HepG2 (cell line): ENCODE measurements at regions not wholly inside any gene's neighbourhood (a gene's known extent, or its start where the extent isn't known, plus 50 kb on each side); places are given as distances from the start of the nearest gene placed in this dataset.

ENCODE experiments used
- ATAC-seq: fragments of 200-7000 bp; cut with Tn5 transposase; 3 replicates; pipeline ENCODE4 v1.9.1; 2020; ENCODE audit warnings: mild to moderate bottlenecking, moderate library complexity
- BruUV-seq: library from RNA; stranded (reverse); fragments of 400-500 nt; replicated peaks from 2 replicates; lab custom pipeline; 2021; lab: Mats Ljungman, UMichigan
- CTCF ChIA-PET: fragments of 300-600 bp; formaldehyde crosslinking; extraction: SDS; loops from one replicate; lab custom pipeline; 2021; ENCODE audit warnings: low total read pairs, inconsistent platforms, low intra/inter-chr PET ratio; lab: Yijun Ruan, JAX
- POLR2A ChIA-PET: fragments of 350-600 bp; sonication (Branson Sonifier 250); formaldehyde crosslinking; loops from one replicate; lab custom pipeline; 2020; ENCODE audit warnings: antibody characterized with exemption, inconsistent platforms; lab: Yijun Ruan, JAX
- DNase-seq: peaks from one replicate; pipeline ENCODE4 v3.0.0-alpha.2; 2015; ENCODE audit warnings: low spot score
- FAIRE-seq: peaks from 3 replicates; lab custom pipeline; 2011; peaks lifted over from hg19 to GRCh38; lab: Jason Lieb, UNC
- H2AFZ ChIP-seq: one replicate; pipeline ENCODE4 v1.6.1; 2011; ENCODE audit warnings: low read length, inconsistent platforms
- H3K27ac ChIP-seq: fragments of 300-600 bp; 3 replicates; pipeline ENCODE4 v1.8.0; 2011; ENCODE audit warnings: mixed run types, mild to moderate bottlenecking, mixed read lengths, low read length, inconsistent platforms; ENCODE audit not compliant: insufficient read depth; ENCODE audit errors: extremely low read length
- H3K27me3 ChIP-seq, 2 experiments: fragments of 200-600 bp in 1 of 2; 2 replicates in 1 of 2; 3 replicates in 1 of 2; pipeline versions ENCODE4 v1.6.0 to v1.8.0; 2011; ENCODE audit warnings: low read length in 2 of 2, mild to moderate bottlenecking in 2 of 2, moderate library complexity in 2 of 2, inconsistent platforms in 1 of 2; ENCODE audit not compliant: insufficient read depth in 2 of 2, control insufficient read depth in 1 of 2
- H3K36me3 ChIP-seq, 2 experiments: fragments of 200-600 bp in 1 of 2; replicated peaks in 1 of 2; 2 replicates in 1 of 2; 3 replicates in 1 of 2; pipeline versions ENCODE4 v1.5.1 to v1.8.0; 2011; ENCODE audit warnings: low read length in 2 of 2, inconsistent platforms in 1 of 2; ENCODE audit not compliant: insufficient read depth in 2 of 2, control insufficient read depth in 1 of 2
- H3K4me1 ChIP-seq: 2 replicates; pipeline ENCODE4 v1.5.1; 2012; ENCODE audit warnings: low read length, inconsistent platforms; ENCODE audit not compliant: insufficient read depth
- H3K4me2 ChIP-seq: 2 replicates; pipeline ENCODE4 v1.6.0; 2011; ENCODE audit warnings: low read depth, low read length, inconsistent platforms
- H3K4me3 ChIP-seq, 3 experiments: fragments of 200-600 bp in 1 of 3; sonication (generic), shearing (Covaris generic) in 1 of 3; replicated peaks in 1 of 3; 2 replicates each; pipeline ENCODE4 v1.5.1; 2011 to 2016; ENCODE audit warnings: low read length in 3 of 3, inconsistent platforms in 2 of 3, low read depth in 2 of 3, mild to moderate bottlenecking in 2 of 3, control low read depth in 1 of 3, mixed read lengths in 1 of 3; ENCODE audit not compliant: insufficient read depth in 1 of 3
- H3K79me2 ChIP-seq: one replicate; pipeline ENCODE4 v1.6.1; 2011; ENCODE audit warnings: low read length, inconsistent platforms; ENCODE audit not compliant: insufficient read depth
- H3K9ac ChIP-seq: 2 replicates; pipeline ENCODE4 v1.6.0; 2011; ENCODE audit warnings: mild to moderate bottlenecking, low read depth, low read length, inconsistent platforms; ENCODE audit not compliant: insufficient read depth
- H3K9me3 ChIP-seq: 2 replicates; pipeline ENCODE4 v1.5.1; 2012; ENCODE audit warnings: mild to moderate bottlenecking, low read length
- H4K20me1 ChIP-seq: 2 replicates; pipeline ENCODE4 v1.6.0; 2011; ENCODE audit warnings: inconsistent platforms, mild to moderate bottlenecking, low read length, moderate library complexity; ENCODE audit not compliant: insufficient read depth
- AHR ChIP-seq: IDR thresholded peaks from 2 replicates; pipeline ENCODE4 v1.6.1; 2018; ENCODE audit warnings: missing genetic modification reagents, missing compliant biosample characterization
- ARNTL ChIP-seq: sonication (generic); formaldehyde crosslinking; IDR thresholded peaks from 2 replicates; pipeline ENCODE4 v1.4.0; 2020; ENCODE audit warnings: mild to moderate bottlenecking, missing genetic modification reagents
- BRD4 ChIP-seq: sonication (generic); formaldehyde crosslinking; IDR thresholded peaks from 2 replicates; pipeline ENCODE4 v1.4.0; 2020; ENCODE audit warnings: missing genetic modification reagents
- ELF1 ChIP-seq: sonication (generic); formaldehyde crosslinking; IDR thresholded peaks from 2 replicates; pipeline ENCODE4 v1.4.0; 2020; ENCODE audit warnings: missing genetic modification reagents
- HNRNPUL1 ChIP-seq: fragments of 200-400 bp; formaldehyde crosslinking; IDR thresholded peaks from 2 replicates; pipeline ENCODE4 v1.6.1; 2017; ENCODE audit warnings: low read depth, mild to moderate bottlenecking, low read length, moderate library complexity
- JARID2 ChIP-seq: sonication (generic); formaldehyde crosslinking; IDR thresholded peaks from 2 replicates; pipeline ENCODE4 v1.8.1; 2023; ENCODE audit warnings: missing genetic modification reagents, inconsistent platforms; ENCODE audit not compliant: insufficient replicate concordance
- KMT2B ChIP-seq: IDR thresholded peaks from 2 replicates; pipeline ENCODE4 v1.6.1; 2016; ENCODE audit warnings: missing genetic modification reagents, missing compliant biosample characterization
- MYC ChIP-seq: sonication (generic); formaldehyde crosslinking; IDR thresholded peaks from 2 replicates; pipeline ENCODE4 v1.9.0; 2021; ENCODE audit warnings: missing genetic modification reagents, borderline replicate concordance
- NFATC3 ChIP-seq: sonication (generic); formaldehyde crosslinking; IDR thresholded peaks from 2 replicates; pipeline ENCODE4 v1.5.1; 2020; ENCODE audit warnings: mild to moderate bottlenecking, missing genetic modification reagents
- PATZ1 ChIP-seq: sonication (generic); formaldehyde crosslinking; IDR thresholded peaks from 2 replicates; pipeline ENCODE4 v1.4.0; 2020; ENCODE audit warnings: missing genetic modification reagents
- PHF20 ChIP-seq: sonication (generic); formaldehyde crosslinking; IDR thresholded peaks from 2 replicates; pipeline ENCODE4 v1.5.0; 2020; ENCODE audit warnings: mild to moderate bottlenecking, missing genetic modification reagents
- TEAD2 ChIP-seq: sonication (generic); formaldehyde crosslinking; IDR thresholded peaks from 2 replicates; pipeline ENCODE4 v1.9.0; 2021; ENCODE audit warnings: missing genetic modification reagents
- ZC3H13 ChIP-seq: sonication (generic); formaldehyde crosslinking; IDR thresholded peaks from 2 replicates; pipeline ENCODE4 v1.8.1; 2023; ENCODE audit warnings: mild to moderate bottlenecking, missing genetic modification reagents, moderate library complexity
- ZMAT3 ChIP-seq: sonication (generic); formaldehyde crosslinking; conservative IDR thresholded peaks from 2 replicates; pipeline ENCODE4 v1.7.0; 2021; ENCODE audit warnings: missing genetic modification reagents
- ZNF101 ChIP-seq: sonication (generic); formaldehyde crosslinking; IDR thresholded peaks from 2 replicates; pipeline ENCODE4 v1.4.0; 2020; ENCODE audit warnings: mild to moderate bottlenecking, low read depth, missing genetic modification reagents, borderline replicate concordance
- ZNF24 ChIP-seq: fragments of 450-650 bp; IDR thresholded peaks from 2 replicates; pipeline ENCODE4 v1.6.1; 2017; ENCODE audit warnings: antibody characterized with exemption, mild to moderate bottlenecking
- ZNF562 ChIP-seq: sonication (generic); formaldehyde crosslinking; IDR thresholded peaks from 2 replicates; pipeline ENCODE4 v1.8.0; 2022; ENCODE audit warnings: missing genetic modification reagents, borderline replicate concordance
- ZNF597 ChIP-seq: sonication (generic); formaldehyde crosslinking; IDR thresholded peaks from 2 replicates; pipeline ENCODE4 v1.5.0; 2020; ENCODE audit warnings: missing genetic modification reagents
- WGBS: methylation state at CpG from one replicate; pipeline ENCODE4 v1.1.6; 2017; ENCODE audit warnings: low lambda C conversion rate; 5-methylcytosine and 5-hydroxymethylcytosine counted together
- in situ Hi-C: cut with HindIII; loops from 2 replicates; pipeline ENCODE4 v1.10.0; 2017; ENCODE audit warnings: low pct_unique_long_range_greater_than_20kb; ENCODE audit not compliant: extremely low pct_ligation_motif_present
- intact Hi-C: fragments of 100-400 bp; cut with micrococcal nuclease; formaldehyde crosslinking; loops from one replicate; pipeline ENCODE4 v1.10.0; 2022; ENCODE audit not compliant: unreplicated experiment

- no peak for ATAC-seq
- Histone ChIP-seq H3K36me3 (no peaks in the 10 kb centered on the region), H3K27ac (no peak overlapping the region), H3K9ac (no peak overlapping the region)
- intact Hi-C loops = loop anchor here (1.0 to 2.0 kb wide), 3 partner anchors 267 to 694 kb away; partner anchors contain the start of gene NSG2
- no peak for TF ChIP-seq NFATC3
- no peak for TF ChIP-seq KMT2B
- TF ChIP-seq ZNF562 (CRISPR knock-in tag) = no peak
- TF ChIP-seq TEAD2 (CRISPR knock-in tag) = no peak
- TF ChIP-seq MYC (CRISPR knock-in tag) = no peak
- TF ChIP-seq ZNF101 = no peak
- TF ChIP-seq HNRNPUL1 = no peak
- TF ChIP-seq JARID2 (CRISPR knock-in tag) = no peak
- no peak for TF ChIP-seq AHR
- no peak for TF ChIP-seq ZNF24
- no peak for TF ChIP-seq ZC3H13
- TF ChIP-seq ELF1 = no peak
- TF ChIP-seq BRD4 (CRISPR knock-in tag) = no peak
- TF ChIP-seq ZNF597 = no peak
- no peak for TF ChIP-seq PHF20
- no peak for TF ChIP-seq PATZ1 (CRISPR knock-in tag)
- no peak for TF ChIP-seq ARNTL
- no peak for TF ChIP-seq ZMAT3
- TF ChIP-seq, all 625 proteins: peak for 0
- no TSS peak for BruUV-seq
- in situ Hi-C loops = loop anchor here (5.0 to 10.0 kb wide), 2 partner anchors 265 to 698 kb away; partner anchors contain the start of genes BOD1 and NSG2
- POLR2A ChIA-PET = interaction anchor here (1.0 kb wide), 1 partner anchor 267 kb away, joined by 3 read pairs; the partner anchor contains the start of gene NSG2
- Histone ChIP-seq H3K4me2 (no peak overlapping the region), H3K4me3 (no peak overlapping the region), H3K27me3 (peaks cover 6 to 58% of the 10 kb centered on the region in 2 experiments; a peak in 4 of 5 replicates), H3K4me1 (no peaks in the 10 kb centered on the region), H3K79me2 (no peaks in the 10 kb centered on the region), H3K9me3 (no peaks in the 10 kb centered on the region), H2AFZ (no peak overlapping the region), H4K20me1 (no peaks in the 10 kb centered on the region)
- FAIRE-seq = no peak
- no peak for DNase-seq
- CTCF ChIA-PET = interaction anchor here (1.7 to 3.2 kb wide), 2 partner anchors 267 to 292 kb away, joined by 7 to 39 read pairs; partner anchors contain the start of gene NSG2
- 47% methylated on average over 8 of the region's 8 CpGs for WGBS
Observed at GRCh38 chr5:174312641-174313040, 267.1 kb downstream of the NSG2 start.
